Activated CD4-positive, alpha-beta T cell treated with anti-CD3 and anti-CD28 coated beads, Interleukin-2, amount 50 U/mL, for 4 hours (primary cell): ENCODE measurements at regions not wholly inside any gene's neighbourhood (a gene's known extent, or its start where the extent isn't known, plus 50 kb on each side); places are given as distances from the start of the nearest gene placed in this dataset.

Experiments used
- DNase-seq, 2 experiments: peaks; one replicate each; pipeline ENCODE4 v3.0.0-alpha.2; 2020

DNA sequence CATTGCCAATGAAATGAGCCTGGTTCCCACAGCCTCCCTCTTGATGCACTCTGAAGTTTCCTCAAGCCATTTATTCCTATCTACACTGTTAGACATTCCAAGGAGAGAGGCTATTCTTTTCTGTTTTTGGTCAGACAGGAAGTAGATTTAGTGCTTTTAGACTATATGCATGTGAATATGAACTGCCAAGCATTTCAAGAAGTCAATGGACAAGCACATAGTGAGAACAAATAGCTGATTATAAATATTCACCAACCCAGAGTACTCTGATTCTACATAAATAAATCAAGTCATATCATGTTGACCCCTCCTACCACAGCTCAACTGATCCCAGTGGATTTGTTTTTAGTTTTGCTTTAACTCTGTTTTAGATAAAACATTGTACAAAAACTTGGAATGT is 412.5 kb upstream of the RARB start:
- DNase-seq: no peak

DNA sequence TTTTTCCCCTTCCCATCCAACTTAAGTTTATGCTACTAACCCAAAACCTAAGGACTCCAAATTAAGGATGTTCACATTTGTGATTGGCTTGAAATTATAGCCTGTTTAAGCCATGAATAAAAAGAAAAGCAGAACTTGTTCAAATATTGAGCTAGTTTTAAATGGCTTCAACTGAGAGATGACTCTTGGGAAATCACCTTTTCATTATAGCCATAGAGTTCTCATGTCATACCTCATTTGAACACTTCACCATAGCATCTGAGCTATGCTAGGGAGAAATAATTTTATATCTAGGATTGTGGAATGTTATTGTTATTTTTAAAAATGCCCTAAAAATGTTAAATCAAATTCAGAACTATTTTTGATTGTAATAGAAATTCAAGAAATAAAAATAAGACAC is 409.2 kb upstream of the RARB start:
- no peak for DNase-seq

DNA sequence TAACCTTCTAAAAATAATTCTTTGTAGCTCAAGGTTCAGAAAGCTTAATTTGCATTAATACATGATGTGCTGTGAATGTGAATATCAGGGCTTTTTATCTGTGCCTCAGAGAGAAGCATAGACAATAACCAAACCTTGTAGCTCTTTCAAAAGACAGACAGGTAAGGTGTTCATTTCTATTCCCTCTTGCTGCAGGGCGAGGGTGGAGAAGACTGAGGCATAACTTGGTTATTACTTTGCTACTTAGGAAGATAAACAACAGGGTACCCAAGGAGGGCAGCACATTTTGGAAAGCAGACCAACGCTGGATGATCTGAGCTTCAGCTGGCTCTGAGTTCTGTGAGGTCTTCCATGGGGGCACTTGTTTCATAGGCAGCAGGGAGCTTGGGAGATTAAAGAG is 408.6 kb upstream of the RARB start:
- DNase-seq: no peak

DNA sequence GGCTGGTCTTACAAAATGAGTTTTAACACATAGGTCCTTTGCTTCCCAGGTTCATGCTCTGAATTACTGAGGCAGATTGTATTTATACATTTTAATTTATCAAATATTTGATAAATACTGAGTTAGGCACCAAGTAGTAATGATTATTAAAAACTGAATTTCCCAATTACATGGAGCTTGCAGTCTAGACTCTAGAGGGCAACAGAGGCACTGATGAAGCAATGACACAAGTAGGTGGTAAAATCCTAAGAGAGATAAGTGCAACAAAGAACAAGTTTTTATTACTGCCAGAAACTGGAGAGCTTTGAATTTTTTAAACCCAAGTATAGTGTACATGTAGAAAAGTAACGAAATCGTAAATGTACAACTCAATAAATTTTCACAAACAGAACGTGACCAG is 406.2 kb upstream of the RARB start:
- no peak for DNase-seq

DNA sequence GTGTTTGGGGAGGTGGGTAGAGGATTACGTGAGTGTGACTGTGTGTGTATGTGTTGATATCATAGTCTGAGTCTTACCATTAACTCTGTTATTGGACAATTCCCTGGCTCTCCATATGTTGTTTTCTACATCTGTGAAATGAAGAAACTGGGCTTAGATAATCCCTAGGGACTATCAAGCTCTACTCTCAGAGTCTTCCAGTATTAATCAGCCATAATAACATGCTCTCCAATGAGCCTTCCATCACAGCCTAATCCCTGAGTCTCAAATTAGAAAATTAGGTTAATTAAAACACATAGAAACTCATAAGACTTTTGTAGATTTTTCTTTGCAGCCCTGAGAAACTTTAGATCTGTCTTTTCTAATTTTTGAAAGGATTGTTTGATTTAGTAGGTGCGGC is 404.2 kb upstream of the RARB start:
- DNase-seq: no peak

DNA sequence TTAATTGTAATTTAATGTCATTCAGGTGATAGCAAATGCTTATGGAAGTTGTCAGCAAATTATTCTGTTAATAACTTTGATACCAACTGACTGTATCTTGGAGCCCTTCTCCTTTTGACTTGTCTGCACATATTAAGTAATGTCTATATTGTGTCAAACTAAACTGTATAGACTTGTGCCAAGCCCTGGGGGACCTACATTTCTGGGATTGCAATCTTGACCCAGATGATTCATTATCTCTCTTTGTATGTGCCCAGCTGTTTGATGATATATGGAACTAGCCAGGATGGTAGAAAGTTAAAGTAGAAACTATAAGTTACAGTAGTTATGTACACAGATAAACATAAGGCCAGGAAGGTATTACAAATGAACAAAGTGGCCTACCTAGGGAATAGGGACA is 402.8 kb upstream of the RARB start:
- DNase-seq: no peak

DNA sequence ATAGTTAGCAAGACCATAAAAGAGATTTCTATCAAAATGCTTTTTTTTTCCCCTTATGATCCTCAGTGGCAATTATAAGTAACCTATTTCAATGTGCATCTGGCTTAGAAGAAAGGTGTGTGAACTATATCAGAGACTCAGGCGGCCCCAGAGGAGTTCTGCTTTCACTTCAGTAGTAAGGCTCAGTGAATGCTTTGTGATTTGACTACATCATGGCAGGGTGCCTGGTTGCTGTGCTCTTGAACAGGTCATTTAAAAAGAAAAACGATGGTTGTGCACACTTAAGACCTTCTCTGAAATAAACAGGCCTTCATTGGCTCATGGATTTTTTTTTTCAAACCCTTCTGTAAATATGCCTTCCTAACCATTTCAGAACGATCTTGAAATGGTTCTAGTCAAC is 400.4 kb upstream of the RARB start:
- DNase-seq: no peak

DNA sequence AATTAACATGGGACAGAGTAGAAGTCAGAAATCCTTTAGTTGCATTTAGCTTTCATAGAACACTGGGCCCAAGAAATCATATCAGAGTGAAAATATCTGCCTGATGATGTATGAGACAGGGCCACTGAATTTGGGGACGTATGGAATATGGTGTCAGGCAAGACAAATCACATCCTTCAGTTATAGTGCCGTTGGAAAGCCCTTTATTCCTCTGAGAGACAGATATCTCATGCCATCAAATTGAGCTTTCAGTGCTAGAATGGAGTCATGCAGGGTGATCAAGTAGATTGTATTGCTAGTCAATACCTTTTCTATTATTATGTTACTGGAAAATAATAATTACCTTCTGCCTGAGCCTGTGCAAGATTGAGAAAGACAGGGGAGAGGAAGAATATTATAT is 398.2 kb upstream of the RARB start:
- no peak for DNase-seq

DNA sequence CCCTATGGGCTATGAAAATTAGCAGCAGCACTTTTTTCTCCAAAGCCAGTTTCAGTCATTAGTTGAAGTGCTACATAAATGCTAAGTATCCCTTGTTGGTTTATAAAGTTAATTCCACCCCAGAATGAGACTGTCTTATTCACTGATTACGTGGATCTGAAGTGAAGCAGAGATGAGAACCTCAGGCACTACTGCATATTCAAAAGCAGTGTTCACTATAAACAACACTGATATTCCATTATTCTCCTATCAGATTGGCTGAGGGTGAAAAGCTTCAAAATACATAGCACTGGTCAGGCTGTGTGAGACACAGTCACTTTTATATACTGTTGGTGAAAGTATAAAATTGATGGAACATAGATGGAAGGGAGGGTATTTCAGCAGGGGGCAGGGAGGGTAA is 395.7 kb upstream of the RARB start:
- DNase-seq: no peak

DNA sequence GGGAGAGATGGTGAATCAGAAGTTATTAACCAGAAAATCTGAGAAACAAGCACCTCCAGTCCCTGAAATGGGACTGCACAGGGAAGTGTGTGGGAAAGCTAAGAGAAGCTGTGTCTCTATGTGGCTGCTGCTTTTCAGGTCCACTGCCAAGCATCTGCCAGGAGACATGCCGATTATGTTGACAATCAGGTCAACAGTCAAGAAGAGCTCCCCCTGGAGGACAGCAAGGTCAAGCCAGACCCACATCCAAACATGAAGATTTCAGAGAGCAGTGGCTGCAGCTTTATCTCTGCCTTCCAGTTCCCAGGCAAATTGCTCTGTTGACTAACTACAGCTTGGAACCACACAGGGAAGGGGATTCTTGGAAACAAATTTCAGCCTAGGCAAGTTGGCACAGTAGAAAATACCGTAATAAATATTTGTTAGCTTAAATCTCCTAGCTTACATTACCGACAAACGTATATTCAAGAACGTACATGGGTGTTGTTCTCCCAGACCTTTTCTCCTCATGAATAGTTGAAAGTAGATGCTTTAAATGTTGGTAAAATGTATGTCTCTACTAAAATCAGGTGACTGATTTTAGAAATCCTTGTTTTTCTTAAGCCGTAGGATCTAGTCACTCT is 394.5 kb upstream of the RARB start:
- DNase-seq: no peak

DNA sequence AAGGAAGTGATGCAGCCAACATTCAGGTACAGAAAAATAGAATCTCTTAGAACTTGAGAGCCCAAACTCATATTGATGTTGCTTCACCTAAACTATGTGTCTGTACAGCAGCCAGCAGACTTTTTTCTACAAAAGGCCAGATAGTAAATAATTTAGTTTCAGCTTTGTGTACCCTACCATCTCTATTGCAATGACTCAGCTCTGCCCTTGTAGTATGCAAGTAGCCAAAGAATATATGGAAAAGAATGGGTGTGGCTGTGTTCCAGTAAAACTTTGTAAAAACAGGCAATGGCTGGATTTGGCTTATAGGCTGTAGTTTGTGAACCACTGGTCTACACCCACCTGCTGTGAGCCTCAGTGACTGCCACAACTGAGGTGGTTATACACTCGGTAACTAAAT is 392.5 kb upstream of the RARB start:
- DNase-seq: no peak

DNA sequence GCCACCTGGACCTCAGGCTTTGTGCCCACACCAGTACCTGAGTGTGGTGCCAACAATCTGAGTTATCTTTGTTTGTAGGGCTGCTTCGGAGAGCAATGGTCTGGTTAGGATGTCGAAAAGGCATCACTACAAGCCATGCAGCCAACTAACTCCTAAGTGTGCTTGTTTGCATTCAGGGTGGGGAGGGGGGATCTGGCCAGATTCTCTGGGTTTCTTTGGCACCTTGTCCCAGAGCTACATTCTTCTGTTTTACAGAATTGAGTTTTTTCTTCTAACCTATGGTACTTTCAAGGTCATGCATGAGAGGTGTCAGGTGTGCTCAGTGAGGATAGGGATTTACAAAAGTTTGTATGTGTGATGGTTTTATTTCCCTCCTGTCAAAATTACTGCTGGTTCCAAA is 391.4 kb upstream of the RARB start:
- no peak for DNase-seq

DNA sequence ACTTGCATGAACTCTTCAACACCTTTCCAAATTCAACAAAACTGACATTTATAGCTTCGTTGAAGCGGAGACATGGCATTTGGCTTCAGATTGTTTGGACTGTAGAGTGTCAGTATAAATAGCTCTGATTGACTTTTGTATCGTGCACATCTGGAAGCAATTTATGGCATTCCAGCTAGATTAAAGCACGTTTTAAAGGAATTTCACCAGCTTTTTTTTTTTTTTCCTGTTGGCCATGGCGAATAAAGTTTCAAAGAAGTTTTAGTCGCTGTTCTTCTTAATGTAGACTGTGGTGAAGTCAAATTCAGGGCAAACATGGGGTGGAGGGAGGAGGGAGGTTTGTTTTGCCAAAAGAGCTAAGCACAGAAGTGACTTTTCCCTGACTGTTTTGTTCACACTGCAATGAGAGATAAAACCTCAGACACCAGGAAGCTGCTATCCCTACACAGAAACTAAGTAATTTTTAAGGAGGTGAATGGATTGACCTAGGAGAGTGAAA is 391.0 kb upstream of the RARB start:
- no peak for DNase-seq

DNA sequence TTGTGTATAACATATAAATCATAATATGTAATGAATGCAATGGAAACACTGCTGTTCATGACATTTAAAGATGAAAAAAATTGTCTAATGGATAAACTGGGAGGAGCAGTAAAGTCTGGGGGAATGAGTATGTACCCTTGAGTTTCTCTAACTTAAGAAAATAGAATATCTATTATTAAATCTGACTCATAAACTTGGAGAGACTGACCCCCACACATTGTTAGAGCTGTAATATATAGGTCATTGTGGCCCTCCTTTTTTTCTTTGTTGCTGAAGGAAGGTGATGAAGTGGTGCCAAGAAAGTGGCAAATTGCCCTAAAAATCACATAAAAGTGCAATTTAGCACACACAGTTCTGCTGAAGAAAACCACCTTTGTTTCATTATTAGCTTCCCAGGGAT is 389.8 kb upstream of the RARB start:
- DNase-seq: no peak

DNA sequence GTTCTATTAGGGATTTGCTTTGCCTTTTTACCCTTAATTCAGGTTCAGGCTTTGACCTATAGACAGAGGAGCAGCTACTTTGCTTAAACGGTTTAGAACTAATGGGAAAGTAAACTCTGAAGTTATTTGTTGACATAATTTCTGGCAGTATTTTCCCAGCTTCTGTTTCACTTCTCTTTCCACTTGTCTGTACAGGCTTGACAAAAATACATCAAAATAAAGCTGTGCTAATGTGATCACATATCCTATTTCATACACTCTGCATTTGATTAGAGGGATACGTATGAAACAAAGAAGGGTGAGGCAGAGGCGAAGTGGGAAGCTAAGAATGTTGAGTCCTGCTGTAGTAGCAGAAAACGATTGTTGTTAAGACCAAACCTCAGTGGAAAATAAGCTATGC is 389.1 kb upstream of the RARB start:
- no peak for DNase-seq

DNA sequence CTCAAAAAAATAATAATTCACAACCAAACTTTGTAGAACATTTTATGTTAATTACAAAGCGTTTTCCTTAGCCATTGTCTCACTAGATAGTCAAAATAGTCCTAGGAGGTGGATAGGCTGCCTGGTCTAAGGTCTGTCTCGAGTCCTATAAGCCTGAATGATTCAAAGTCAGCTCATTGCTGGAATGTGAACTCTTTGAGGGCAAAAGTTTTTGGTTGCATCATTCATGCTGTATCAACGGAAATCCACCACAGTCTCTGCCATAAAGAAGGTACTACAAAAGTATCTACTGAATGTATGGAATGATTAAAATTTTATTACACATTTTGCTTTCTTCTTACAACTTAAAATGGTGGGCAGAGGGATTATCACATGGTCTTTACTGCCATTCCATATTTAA is 387.3 kb upstream of the RARB start:
- no peak for DNase-seq

DNA sequence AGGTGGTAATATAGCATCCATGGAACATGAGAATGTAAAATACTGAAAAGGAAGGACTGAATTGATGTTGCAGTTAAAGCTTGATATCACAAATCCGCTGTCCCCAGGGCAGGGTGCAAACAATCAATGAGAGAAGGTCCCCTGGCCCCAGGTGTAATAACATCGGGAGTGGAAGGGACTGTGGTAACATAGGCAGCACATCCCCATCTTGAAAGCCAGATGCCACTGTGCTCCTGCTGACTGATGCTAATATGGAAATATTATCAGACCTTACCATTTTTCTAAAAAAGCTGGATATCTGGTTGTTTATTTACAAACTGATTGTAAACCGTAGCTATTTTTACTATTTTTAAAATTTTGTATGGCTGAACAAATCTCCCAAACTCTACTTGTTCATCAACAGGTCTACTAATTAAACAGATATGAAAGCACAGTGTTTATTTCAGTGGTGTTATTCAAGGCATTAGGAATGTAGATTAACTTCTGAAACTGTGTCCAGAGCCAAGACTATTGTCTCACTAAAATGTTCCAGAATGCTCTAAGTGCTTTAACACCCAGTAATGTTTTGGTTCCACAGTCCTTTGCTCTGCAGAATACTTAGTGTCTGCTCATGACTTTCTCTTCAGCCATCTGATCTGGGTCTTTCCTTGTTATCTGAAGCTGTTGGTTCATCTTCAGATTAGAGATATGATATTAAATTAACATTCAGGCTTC is 386.0 kb upstream of the RARB start:
- DNase-seq: no peak

DNA sequence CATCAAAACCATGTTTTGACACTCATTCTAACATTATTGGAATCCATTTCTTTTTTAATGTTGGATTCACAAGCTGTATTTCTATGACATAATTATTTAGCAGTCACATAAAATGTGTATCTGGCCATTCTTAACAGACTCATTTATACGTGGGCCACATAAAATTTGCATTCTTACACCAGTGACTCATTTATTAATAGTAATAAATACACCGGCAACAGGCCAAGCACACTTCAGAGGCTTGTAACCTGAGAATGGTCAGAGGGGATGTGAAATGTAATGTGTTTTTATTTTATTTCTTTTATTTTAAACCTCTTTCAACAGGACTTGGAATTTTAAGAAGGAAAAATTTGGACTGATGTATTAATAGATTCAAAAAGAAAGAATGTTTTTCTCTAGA is 384.9 kb upstream of the RARB start:
- no peak for DNase-seq

DNA sequence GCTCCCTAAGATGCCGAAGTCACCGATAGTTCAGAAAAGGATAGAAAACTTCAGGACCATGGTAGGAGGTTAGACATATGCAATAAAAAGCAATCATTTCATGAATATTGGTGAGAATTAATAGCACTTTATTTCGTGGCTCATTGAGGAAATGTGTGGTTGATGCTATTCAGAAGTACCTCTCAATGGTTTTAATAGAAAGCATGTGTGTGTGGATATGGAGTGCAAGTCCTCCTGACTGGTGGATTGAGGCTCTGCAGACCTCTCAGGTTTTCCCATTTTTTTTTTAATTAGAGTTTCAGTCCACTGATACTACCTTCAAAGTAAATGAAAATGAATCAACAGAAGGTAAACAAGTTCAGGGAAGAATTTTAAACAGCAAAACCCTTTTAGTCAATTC is 384.3 kb upstream of the RARB start:
- DNase-seq: no peak

DNA sequence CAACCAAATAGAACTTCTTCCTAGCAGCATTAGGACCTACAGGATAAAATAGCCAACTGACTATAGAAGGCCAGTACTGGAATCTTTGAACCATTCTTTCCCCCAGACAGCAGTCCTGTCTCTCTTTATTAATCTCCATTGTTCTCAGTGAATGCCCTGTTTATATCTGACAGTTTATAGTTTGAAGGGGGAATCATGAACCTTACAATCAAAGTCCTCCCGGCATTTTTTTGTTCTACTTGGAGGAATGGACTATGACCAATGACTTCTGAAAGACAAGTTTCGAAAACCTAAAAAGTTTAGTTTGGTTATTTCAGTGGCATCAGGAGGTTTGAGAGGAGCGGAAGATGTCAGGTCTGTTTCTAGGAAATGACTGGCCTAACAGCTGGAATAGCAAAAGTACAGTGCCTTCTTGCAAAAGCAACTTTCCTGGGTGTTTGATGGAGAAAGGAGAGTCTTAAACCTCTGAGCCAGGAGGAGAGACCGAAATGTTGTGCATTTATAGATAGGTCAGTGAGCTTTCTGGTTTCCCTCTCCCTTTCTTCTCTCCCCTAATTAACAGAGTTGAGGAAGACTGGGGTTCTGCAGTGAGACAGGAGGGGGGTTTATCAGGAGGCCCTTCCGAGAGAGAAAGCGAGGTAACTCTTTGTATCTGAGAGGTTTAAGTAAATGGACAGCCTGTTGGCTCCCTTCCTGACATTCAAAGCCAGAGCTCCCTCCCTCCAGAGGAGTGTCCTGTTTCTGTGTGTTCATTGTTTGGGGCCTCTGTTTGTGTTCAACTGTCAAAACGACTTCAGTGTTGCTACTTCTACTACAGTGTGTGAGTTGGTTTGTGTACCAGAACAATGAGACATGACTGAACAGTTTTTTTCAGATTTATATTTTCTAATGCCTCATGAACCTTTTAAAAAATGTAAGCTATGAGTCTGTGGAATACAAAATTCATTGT is 383.0 kb upstream of the RARB start:
- DNase-seq: no peak

DNA sequence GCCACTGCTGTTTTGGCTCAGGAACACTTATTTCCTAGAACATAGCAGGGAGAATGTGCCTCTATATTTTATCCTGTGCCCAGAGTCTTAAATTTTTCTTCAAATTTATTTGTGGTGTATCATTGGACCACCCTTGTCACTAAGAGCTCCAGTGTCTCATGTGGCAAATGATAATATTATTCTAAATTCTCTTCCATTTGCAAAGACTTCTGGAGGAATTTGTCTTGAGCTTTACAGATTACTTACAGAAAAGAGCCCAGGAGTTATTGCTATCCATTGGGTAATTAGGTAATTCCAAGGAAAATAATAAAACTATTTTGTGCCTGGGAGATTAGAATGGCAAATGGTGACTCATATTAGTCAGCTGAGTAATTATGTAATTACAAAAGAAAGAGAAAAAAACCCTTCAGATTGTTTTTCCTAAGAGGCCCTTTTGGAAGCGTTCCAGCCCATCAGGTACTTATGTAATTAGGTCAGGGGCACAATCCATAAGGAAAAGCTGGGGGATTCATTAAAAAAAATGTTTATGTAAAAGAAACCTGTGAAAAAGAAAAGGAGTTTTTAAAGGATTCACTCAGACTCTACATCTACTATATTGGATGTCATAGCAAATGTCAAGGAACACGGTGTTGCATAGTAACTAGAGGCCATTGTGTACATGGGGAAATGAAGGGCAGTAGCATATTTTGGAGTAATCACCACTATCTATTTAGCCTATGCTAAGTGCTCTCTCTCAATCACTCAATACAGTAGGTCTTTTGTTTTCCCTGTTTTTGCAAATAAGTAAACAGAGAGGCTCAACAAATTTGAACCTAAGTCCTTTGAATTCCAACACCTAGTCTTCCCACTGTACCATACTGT is 380.9 kb upstream of the RARB start:
- DNase-seq: no peak

DNA sequence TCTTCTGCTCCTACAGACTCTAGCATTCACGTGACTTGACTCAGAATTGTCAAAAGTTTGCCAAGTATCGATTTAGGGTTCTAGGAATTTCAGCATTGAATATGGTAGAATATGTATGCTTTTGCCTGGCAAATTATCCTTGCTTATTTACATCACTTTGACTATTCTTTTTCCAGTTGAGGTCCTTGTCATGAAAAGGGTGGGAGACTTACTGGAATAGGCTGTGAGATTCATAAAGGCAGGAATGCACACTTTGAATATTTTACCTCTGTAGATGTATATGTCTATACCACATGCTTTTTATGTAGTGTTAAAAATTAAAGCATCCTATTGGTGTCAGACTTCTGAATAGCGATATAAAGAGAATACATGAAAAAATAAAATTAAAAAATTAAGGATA is 378.8 kb upstream of the RARB start:
- no peak for DNase-seq

DNA sequence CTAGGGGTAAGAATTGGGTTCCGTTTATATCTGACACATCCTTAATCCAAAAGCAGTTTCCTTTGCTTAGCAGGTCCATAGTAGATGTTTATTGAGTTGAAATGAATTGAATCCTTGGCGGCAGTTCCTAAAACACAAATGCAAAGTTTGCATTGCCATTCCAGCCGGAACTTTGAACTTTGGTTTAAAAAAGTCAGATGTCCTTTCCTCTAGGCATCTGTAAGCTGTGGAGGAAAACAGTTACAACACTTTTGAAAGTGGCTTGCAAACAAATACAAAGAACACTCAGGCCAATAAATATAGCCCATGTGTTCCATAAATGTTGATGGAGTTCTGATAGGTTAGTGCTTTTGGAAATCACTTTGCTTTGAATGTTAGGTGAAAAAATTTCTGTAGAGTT is 374.7 kb upstream of the RARB start:
- no peak for DNase-seq
